ENCODE measurements at regions not wholly inside any gene's neighbourhood (a gene's known extent, or its start where the extent isn't known, plus 50 kb on each side); places are given as distances from the start of the nearest gene placed in this dataset.

DNA sequence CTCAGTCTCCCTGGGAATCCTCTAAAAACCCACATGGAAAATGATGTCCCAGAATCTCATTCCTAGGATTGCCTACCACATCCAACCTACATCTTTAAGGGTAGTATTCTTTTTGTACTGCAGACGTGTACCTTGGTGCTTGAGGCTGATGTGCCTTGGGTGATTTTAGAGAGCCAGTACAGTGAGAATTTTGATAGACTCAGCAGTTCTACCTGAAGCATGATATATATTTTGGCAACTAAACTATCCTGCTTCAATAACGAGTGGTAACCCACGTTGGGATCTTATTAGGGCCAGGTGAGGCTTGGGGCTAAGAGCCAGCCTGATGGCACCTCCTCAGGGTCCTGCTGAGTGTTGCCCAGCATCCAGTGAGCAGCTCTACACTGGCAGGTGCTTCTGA, 140.4 kb downstream of the ZNF518B start:
- TF ChIP-seq, protein P1, sequence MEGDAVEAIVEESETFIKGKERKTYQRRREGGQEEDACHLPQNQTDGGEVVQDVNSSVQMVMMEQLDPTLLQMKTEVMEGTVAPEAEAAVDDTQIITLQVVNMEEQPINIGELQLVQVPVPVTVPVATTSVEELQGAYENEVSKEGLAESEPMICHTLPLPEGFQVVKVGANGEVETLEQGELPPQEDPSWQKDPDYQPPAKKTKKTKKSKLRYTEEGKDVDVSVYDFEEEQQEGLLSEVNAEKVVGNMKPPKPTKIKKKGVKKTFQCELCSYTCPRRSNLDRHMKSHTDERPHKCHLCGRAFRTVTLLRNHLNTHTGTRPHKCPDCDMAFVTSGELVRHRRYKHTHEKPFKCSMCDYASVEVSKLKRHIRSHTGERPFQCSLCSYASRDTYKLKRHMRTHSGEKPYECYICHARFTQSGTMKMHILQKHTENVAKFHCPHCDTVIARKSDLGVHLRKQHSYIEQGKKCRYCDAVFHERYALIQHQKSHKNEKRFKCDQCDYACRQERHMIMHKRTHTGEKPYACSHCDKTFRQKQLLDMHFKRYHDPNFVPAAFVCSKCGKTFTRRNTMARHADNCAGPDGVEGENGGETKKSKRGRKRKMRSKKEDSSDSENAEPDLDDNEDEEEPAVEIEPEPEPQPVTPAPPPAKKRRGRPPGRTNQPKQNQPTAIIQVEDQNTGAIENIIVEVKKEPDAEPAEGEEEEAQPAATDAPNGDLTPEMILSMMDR (IDR thresholded peaks at IDR 0.05 in 8 of 11, conservative IDR thresholded peaks at IDR 0.05 in 3 of 11), result no peak
- no peak for TF ChIP-seq POLR2AphosphoS5 (IDR thresholded peaks at IDR 0.05)
- TF ChIP-seq POLR2A (IDR thresholded peaks at IDR 0.05), result no peak

Measured in spleen (tissue), 7 donors.